Lung (tissue), 11 donors: ENCODE measurements at regions not wholly inside any gene's neighbourhood (a gene's known extent, or its start where the extent isn't known, plus 50 kb on each side); places are given as distances from the start of the nearest gene placed in this dataset.

Source experiments
- ATAC-seq: fragments of 200-7000 bp; cut with Tn5 transposase; one replicate; pipeline ENCODE4 v1.9.1; 2020; ENCODE audit warnings: moderate number of reproducible peaks; ENCODE audit not compliant: insufficient read depth, low FRiP score
- DNase-seq, 3 donors: peaks; one replicate each; pipeline ENCODE4 v3.0.0-alpha.2; 2013 to 2017
- H3K27ac ChIP-seq, 2 donors: one replicate each; pipeline ENCODE4 v1.5.1; 2013; ENCODE audit warnings: mild to moderate bottlenecking in 2 of 2, moderate library complexity in 2 of 2, control low read depth in 1 of 2, inconsistent platforms in 1 of 2, low read depth in 1 of 2, low read length in 1 of 2
- H3K27me3 ChIP-seq, 3 donors: one replicate each; pipeline ENCODE4 v1.5.1; 2013; ENCODE audit warnings: low read length in 2 of 3; ENCODE audit not compliant: control insufficient read depth in 3 of 3, insufficient read depth in 3 of 3
- H3K36me3 ChIP-seq, 4 donors: one replicate each; pipeline ENCODE4 v1.5.1; 2013; ENCODE audit warnings: low read length in 4 of 4, mild to moderate bottlenecking in 1 of 4, moderate library complexity in 1 of 4; ENCODE audit not compliant: control insufficient read depth in 4 of 4, insufficient read depth in 4 of 4
- H3K4me1 ChIP-seq, 5 donors: one replicate each; pipeline ENCODE4 v1.5.1; 2013; ENCODE audit warnings: low read length in 5 of 5, mild to moderate bottlenecking in 2 of 5, moderate library complexity in 1 of 5; ENCODE audit not compliant: control insufficient read depth in 5 of 5, insufficient read depth in 5 of 5
- H3K4me3 ChIP-seq: one replicate; pipeline ENCODE4 v1.5.1; 2013; ENCODE audit warnings: mild to moderate bottlenecking, control low read depth, moderate library complexity
- H3K9ac ChIP-seq, 2 donors: one replicate each; pipeline ENCODE4 v1.5.1; 2013; ENCODE audit warnings: low read length in 2 of 2, control low read depth in 1 of 2; ENCODE audit not compliant: insufficient read depth in 1 of 2
- H3K9me3 ChIP-seq, 4 donors: one replicate each; pipeline ENCODE4 v1.5.1; 2013; ENCODE audit warnings: low read length in 3 of 4, mild to moderate bottlenecking in 1 of 4, moderate library complexity in 1 of 4; ENCODE audit not compliant: control insufficient read depth in 4 of 4, insufficient read depth in 3 of 4
- WGBS, 2 donors: extraction: QIAGEN DNeasy Blood & Tissue Kit; methylation state at CpG; one replicate each; pipeline ENCODE4 v1.1.7; 2013; 5-methylcytosine and 5-hydroxymethylcytosine counted together
- TF ChIP-seq, protein P1 (sequence below): IDR thresholded peaks from 2 replicates; pipeline ENCODE4 v1.5.1; 2012; ENCODE audit warnings: mild to moderate bottlenecking; ENCODE audit errors: control extremely low read depth, extremely low read depth
- donor health status: control.
- donor health status: control.
- donor health status: Bipolar disorder and iron deficiency.
- donor health status: healthy.
- donor health status: DM: yes; HTN: yes; CAD: no.

DNA sequence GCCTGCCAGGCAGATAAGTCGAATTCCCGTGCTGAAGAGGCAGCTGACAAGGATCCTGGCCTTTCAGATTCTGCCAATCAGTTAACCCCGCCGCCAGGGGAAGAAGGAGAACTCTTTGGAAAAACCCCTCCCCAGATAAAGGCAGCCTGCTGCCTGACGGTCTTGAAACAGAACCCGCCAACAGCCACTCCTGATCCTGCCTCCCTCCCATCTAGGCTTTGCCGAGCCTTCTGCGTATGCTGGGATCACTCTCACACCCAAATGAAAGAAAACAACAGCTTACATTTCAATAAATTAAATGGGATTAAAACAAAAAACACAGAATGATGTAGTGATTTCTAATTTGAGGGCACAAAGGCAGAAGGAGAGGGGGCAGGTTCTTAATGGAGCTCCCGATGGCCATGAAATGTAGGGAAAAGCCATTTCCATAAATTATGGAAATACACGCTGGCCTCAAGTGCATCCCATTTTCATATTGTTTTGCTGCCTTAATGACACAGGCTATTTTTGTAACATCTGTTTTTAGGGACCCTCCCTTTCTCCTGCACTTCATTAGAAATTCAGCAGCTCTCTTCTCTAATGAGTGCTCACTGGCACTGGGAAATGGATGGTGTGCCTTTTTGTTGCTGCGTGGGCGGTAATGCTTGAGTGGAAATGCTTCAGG, 319.1 kb downstream of the MED10 start:
- H3K4me3 ChIP-seq: no peak overlapping the region
- no peaks in the 10 kb centered on the region for H3K9me3 ChIP-seq
- no peaks in the 10 kb centered on the region for H3K4me1 ChIP-seq
- no peak for ATAC-seq
- 78 to 80% methylated on average over 12 of the region's 12 CpGs for WGBS, 2 donors
- H3K36me3 ChIP-seq: no peaks in the 10 kb centered on the region
- TF ChIP-seq, protein P1, sequence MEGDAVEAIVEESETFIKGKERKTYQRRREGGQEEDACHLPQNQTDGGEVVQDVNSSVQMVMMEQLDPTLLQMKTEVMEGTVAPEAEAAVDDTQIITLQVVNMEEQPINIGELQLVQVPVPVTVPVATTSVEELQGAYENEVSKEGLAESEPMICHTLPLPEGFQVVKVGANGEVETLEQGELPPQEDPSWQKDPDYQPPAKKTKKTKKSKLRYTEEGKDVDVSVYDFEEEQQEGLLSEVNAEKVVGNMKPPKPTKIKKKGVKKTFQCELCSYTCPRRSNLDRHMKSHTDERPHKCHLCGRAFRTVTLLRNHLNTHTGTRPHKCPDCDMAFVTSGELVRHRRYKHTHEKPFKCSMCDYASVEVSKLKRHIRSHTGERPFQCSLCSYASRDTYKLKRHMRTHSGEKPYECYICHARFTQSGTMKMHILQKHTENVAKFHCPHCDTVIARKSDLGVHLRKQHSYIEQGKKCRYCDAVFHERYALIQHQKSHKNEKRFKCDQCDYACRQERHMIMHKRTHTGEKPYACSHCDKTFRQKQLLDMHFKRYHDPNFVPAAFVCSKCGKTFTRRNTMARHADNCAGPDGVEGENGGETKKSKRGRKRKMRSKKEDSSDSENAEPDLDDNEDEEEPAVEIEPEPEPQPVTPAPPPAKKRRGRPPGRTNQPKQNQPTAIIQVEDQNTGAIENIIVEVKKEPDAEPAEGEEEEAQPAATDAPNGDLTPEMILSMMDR: no peak
- H3K27ac ChIP-seq: no peak overlapping the region
- DNase-seq: no peak
- no peaks in the 10 kb centered on the region for H3K27me3 ChIP-seq
- H3K9ac ChIP-seq: no peak overlapping the region

DNA sequence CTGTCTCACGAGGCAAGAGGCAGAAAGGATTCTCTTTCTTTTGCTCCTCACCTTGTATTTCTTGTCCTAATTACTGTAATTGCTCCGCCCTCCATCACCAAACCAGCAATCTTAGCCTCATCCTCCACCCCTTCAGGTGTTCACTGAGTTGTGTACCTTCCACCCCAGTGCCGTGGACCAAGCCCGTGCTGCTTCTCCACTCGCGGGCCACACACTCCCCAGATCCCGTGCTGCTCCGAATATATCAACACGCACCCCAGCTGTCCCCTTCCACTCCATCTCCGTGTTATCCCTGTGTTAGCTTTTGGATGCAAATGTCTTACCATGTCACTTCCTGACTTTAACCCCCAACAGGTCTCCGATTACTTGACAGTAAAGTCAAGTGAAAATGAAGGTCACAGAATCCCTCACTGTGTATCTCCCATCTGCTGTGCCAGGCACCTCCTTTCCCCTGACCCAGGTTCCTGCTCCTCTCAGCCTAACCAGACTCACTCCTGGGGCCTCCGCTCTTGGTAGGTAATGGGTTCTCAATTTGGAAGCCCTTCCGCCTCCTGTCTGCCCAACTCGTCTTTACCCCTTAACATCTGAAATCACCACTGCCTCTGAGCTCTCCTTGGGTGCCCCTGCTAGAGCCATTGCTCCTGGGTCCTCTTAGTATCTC, 320.2 kb downstream of the MED10 start:
- ATAC-seq: no peak
- no peak overlapping the region for H3K27ac ChIP-seq
- TF ChIP-seq, protein P1: no peak
- H3K4me3 ChIP-seq: no peak overlapping the region
- no peaks in the 10 kb centered on the region for H3K36me3 ChIP-seq
- no peak overlapping the region for H3K9ac ChIP-seq
- 89 to 93% methylated on average over 14 of the region's 14 CpGs for WGBS, 2 donors
- no peaks in the 10 kb centered on the region for H3K4me1 ChIP-seq
- H3K9me3 ChIP-seq: no peaks in the 10 kb centered on the region
- H3K27me3 ChIP-seq: no peaks in the 10 kb centered on the region
- no peak for DNase-seq

DNA sequence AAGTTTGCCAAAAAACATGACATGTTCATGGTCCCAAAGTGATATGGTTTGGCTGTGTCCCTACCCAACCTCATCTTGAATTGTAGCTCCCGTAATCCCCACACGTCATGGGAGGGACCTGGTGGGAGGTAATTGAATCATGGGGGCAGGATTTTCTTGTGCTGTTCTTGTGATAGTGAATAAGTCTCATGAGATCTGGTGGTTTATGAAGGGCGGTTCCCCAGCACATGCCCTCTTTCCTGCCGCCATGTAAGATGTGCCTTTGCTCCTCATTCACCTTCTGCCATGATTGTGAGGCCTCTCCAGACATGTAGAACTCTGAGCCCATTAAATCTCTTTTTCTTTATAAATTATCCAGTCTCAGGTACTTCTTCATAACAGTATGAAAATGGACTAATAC, 322.1 kb downstream of the MED10 start:
- WGBS, 2 donors: 82 to 86% methylated on average over 4 of the region's 4 CpGs
- no peak for DNase-seq
- no peak overlapping the region for H3K4me3 ChIP-seq
- no peaks in the 10 kb centered on the region for H3K36me3 ChIP-seq
- H3K27ac ChIP-seq: no peak overlapping the region
- ATAC-seq: no peak
- H3K4me1 ChIP-seq: no peaks in the 10 kb centered on the region
- H3K27me3 ChIP-seq: no peaks in the 10 kb centered on the region
- H3K9ac ChIP-seq: no peak overlapping the region
- H3K9me3 ChIP-seq: no peaks in the 10 kb centered on the region
- TF ChIP-seq, protein P1: no peak

DNA sequence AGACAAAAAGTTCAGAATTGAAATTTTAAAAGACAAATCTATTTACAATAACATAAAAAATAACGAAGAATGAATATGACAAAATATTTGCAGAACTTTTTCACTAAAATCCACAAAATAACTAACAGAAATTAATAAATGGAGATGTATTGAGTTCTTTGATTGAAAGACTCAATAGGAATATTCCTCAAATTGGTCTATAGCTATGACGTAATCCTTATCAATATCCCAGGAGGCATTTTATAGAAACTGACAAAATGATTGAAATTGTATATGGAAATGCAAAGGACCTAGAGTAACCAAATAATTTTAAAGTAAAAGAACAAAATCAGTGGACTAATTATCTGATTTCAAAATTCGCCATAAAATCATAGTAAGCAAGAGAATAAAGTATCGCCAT, 328.7 kb downstream of the MED10 start:
- Histone ChIP-seq H3K27me3 (no peaks in the 10 kb centered on the region), H3K4me3 (no peak overlapping the region), H3K27ac (no peak overlapping the region), H3K9me3 (no peaks in the 10 kb centered on the region), H3K36me3 (no peaks in the 10 kb centered on the region), H3K4me1 (no peaks in the 10 kb centered on the region), H3K9ac (no peak overlapping the region)
- no peak for ATAC-seq
- 90 to 92% methylated on average over 4 of the region's 4 CpGs for WGBS, 2 donors
- TF ChIP-seq, protein P1: no peak
- no peak for DNase-seq
